HCT116 (cell line): ENCODE measurements at regions not wholly inside any gene's neighbourhood (a gene's known extent, or its start where the extent isn't known, plus 50 kb on each side); places are given as distances from the start of the nearest gene placed in this dataset.

Source experiments
- ATAC-seq: fragments of 200-7000 bp; cut with Tn5 transposase; 2 replicates; pipeline ENCODE4 v1.9.1; 2020; ENCODE audit warnings: mild to moderate bottlenecking, moderate library complexity
- BruUV-seq: library from RNA; stranded (reverse); fragments of 400-500 nt; replicated peaks from 2 replicates; lab custom pipeline; 2021; lab: Mats Ljungman, UMichigan
- CTCF ChIA-PET: fragments of 300-600 bp; sonication (Branson Sonifier 250); formaldehyde crosslinking; loops from one replicate; lab custom pipeline; 2021; ENCODE audit warnings: antibody characterized with exemption; lab: Charles Lee
- POLR2A ChIA-PET: fragments of 300-600, 350-600 bp; sonication (Branson Sonifier 250); formaldehyde crosslinking; loops from one replicate; lab custom pipeline; 2021; ENCODE audit warnings: antibody characterized with exemption; lab: Charles Lee
- RAD21 ChIA-PET, 2 experiments: fragments of 300-600 bp; sonication (Branson Sonifier 250); formaldehyde crosslinking; loops; one replicate each; lab custom pipeline; 2023; ENCODE audit warnings: low total read pairs in 2 of 2; ENCODE audit not compliant: uncharacterized antibody in 2 of 2, unreplicated experiment in 2 of 2, low non-redundant PET in 1 of 2; lab: Charles Lee
- DNase-seq: peaks from one replicate; pipeline ENCODE4 v3.0.0-alpha.2; 2010; ENCODE audit warnings: low read depth, low spot score
- H2AFZ ChIP-seq: fragments of 200-600 bp; shearing (Covaris generic), sonication (generic); 2 replicates; pipeline ENCODE4 v1.6.1; 2017; ENCODE audit warnings: low read depth, mixed run types, mixed read lengths, antibody characterized with exemption, low read length; ENCODE audit not compliant: poor library complexity, severe bottlenecking
- H3K27ac ChIP-seq: 2 replicates; pipeline ENCODE4 v1.5.1; 2012; ENCODE audit warnings: low read depth, low read length
- H3K27me3 ChIP-seq: fragments of 200-600 bp; sonication (generic); 2 replicates; pipeline ENCODE4 v1.6.1; 2016; ENCODE audit warnings: mixed run types, low read length, mixed read lengths; ENCODE audit not compliant: insufficient read depth
- H3K36me3 ChIP-seq, 2 experiments: fragments of 200-500 bp in 1 of 2; fragments of 200-600 bp in 1 of 2; sonication (Bioruptor generic) in 1 of 2; sonication (generic) in 1 of 2; 2 replicates each; pipeline versions ENCODE4 v1.5.1 to v1.6.1; 2014 to 2016; ENCODE audit warnings: low read length in 2 of 2, inconsistent platforms in 1 of 2, mixed read lengths in 1 of 2, mixed run types in 1 of 2; ENCODE audit not compliant: insufficient read depth in 2 of 2, control insufficient read depth in 1 of 2
- H3K4me1 ChIP-seq, 2 experiments: fragments of 200-600 bp in 1 of 2; sonication (generic) in 1 of 2; 2 replicates each; pipeline versions ENCODE4 v1.5.1 to v1.6.1; 2012 to 2017; ENCODE audit warnings: low read length in 2 of 2, inconsistent platforms in 1 of 2, mild to moderate bottlenecking in 1 of 2, mixed read lengths in 1 of 2, mixed run types in 1 of 2, moderate library complexity in 1 of 2; ENCODE audit not compliant: insufficient read depth in 2 of 2, control insufficient read depth in 1 of 2
- H3K4me2 ChIP-seq: fragments of 200-600 bp; sonication (generic); 2 replicates; pipeline ENCODE4 v1.6.1; 2017; ENCODE audit warnings: mixed run types, low read length, mixed read lengths
- H3K4me3 ChIP-seq, 2 experiments: fragments of 200-600 bp in 1 of 2; sonication (generic) in 1 of 2; replicated peaks in 1 of 2; 2 replicates each; pipeline ENCODE4 v1.5.1; 2011 to 2016; ENCODE audit warnings: low read length in 2 of 2, control low read depth in 1 of 2, low read depth in 1 of 2, mild to moderate bottlenecking in 1 of 2, mixed read lengths in 1 of 2, mixed run types in 1 of 2
- H3K79me2 ChIP-seq: fragments of 200-600 bp; sonication (generic); 2 replicates; pipeline ENCODE4 v1.6.1; 2017; ENCODE audit warnings: mild to moderate bottlenecking, mixed run types, low read length, moderate library complexity, mixed read lengths; ENCODE audit not compliant: insufficient read depth
- H3K9ac ChIP-seq: fragments of 200-600 bp; sonication (generic); 2 replicates; pipeline ENCODE4 v1.6.1; 2016; ENCODE audit warnings: low read length, mixed read lengths
- H3K9me2 ChIP-seq: fragments of 200-600 bp; sonication (generic), shearing (Covaris generic); 2 replicates; pipeline ENCODE4 v1.6.1; 2017; ENCODE audit warnings: mixed run types, mild to moderate bottlenecking, moderate library complexity; ENCODE audit not compliant: insufficient read depth
- H3K9me3 ChIP-seq, 2 experiments: fragments of 200-500 bp in 1 of 2; fragments of 200-600 bp in 1 of 2; sonication (Bioruptor generic) in 1 of 2; sonication (generic) in 1 of 2; 2 replicates each; pipeline ENCODE4 v1.6.1; 2014 to 2017; ENCODE audit warnings: low read length in 2 of 2, mixed read lengths in 2 of 2, inconsistent platforms in 1 of 2, low read depth in 1 of 2, mild to moderate bottlenecking in 1 of 2, mixed run types in 1 of 2, moderate library complexity in 1 of 2; ENCODE audit not compliant: control insufficient read depth in 1 of 2, insufficient read depth in 1 of 2
- H4K20me1 ChIP-seq: fragments of 200-600 bp; sonication (generic), shearing (Covaris generic); 2 replicates; pipeline ENCODE4 v1.6.1; 2017; ENCODE audit warnings: mixed run types, mild to moderate bottlenecking, moderate library complexity; ENCODE audit not compliant: insufficient read depth
- CBX3 ChIP-seq: IDR thresholded peaks from 2 replicates; pipeline ENCODE4 v1.6.1; 2012; ENCODE audit warnings: low read depth
- CEBPB ChIP-seq: IDR thresholded peaks from 2 replicates; pipeline ENCODE4 v1.6.1; 2012; ENCODE audit warnings: low read depth
- ELF1 ChIP-seq: IDR thresholded peaks from 2 replicates; pipeline ENCODE4 v1.6.1; 2012; ENCODE audit warnings: low read depth, borderline replicate concordance
- EZH2 ChIP-seq: fragments of 200-600 bp; sonication (generic); IDR thresholded peaks from 2 replicates; pipeline ENCODE4 v1.6.1; 2017; ENCODE audit warnings: antibody characterized with exemption, mixed run types
- EZH2phosphoT487 ChIP-seq: fragments of 200-600 bp; IDR thresholded peaks from 2 replicates; pipeline ENCODE4 v1.6.1; 2018; ENCODE audit warnings: antibody characterized with exemption, borderline replicate concordance
- JUND ChIP-seq: IDR thresholded peaks from 2 replicates; pipeline ENCODE4 v1.6.1; 2012
- POLR2A ChIP-seq: IDR thresholded peaks from 2 replicates; pipeline ENCODE4 v1.7.0; 2011; ENCODE audit warnings: borderline replicate concordance; ENCODE audit not compliant: insufficient read depth, insufficient read length; ENCODE audit errors: extremely low read depth
- POLR2AphosphoS5 ChIP-seq: IDR thresholded peaks from 2 replicates; pipeline ENCODE4 v1.6.1; 2011; ENCODE audit warnings: mild to moderate bottlenecking, low read depth, low read length, moderate library complexity
- RAD21 ChIP-seq: IDR thresholded peaks from 2 replicates; pipeline ENCODE4 v1.6.1; 2012; ENCODE audit warnings: low read depth, mild to moderate bottlenecking
- REST ChIP-seq: IDR thresholded peaks from 2 replicates; pipeline ENCODE4 v1.6.1; 2012; ENCODE audit warnings: low read depth
- SIN3A ChIP-seq: IDR thresholded peaks from 2 replicates; pipeline ENCODE4 v1.6.1; 2012; ENCODE audit warnings: low read depth
- SP1 ChIP-seq: IDR thresholded peaks from 2 replicates; pipeline ENCODE4 v1.6.1; 2012; ENCODE audit warnings: low read depth
- SRF ChIP-seq: IDR thresholded peaks from 2 replicates; pipeline ENCODE4 v1.6.1; 2012; ENCODE audit warnings: low read depth
- TCF7L2 ChIP-seq: IDR thresholded peaks from 2 replicates; pipeline ENCODE4 v1.7.0; 2011; ENCODE audit warnings: borderline replicate concordance, inconsistent platforms; ENCODE audit not compliant: insufficient read depth, insufficient read length; ENCODE audit errors: extremely low read depth
- YY1 ChIP-seq: IDR thresholded peaks from 2 replicates; pipeline ENCODE4 v1.6.1; 2011; ENCODE audit warnings: low read length, low read depth, moderate library complexity, mild to moderate bottlenecking; ENCODE audit not compliant: insufficient replicate concordance; ENCODE audit errors: extremely low read depth
- ZBTB33 ChIP-seq: IDR thresholded peaks from 2 replicates; pipeline ENCODE4 v1.6.1; 2011; ENCODE audit warnings: mild to moderate bottlenecking, low read length, moderate library complexity; ENCODE audit not compliant: insufficient replicate concordance; ENCODE audit errors: extremely low read depth
- ZFX ChIP-seq: fragments of 450-650 bp; IDR thresholded peaks from 2 replicates; pipeline ENCODE4 v1.6.1; 2017
- intact Hi-C: fragments of 100-400 bp; cut with micrococcal nuclease; formaldehyde crosslinking; loops from 2 replicates; pipeline ENCODE4 v1.10.0; 2022
- TF ChIP-seq, protein P1 (sequence below): IDR thresholded peaks from 2 replicates; pipeline ENCODE4 v1.6.1; 2012
- TF ChIP-seq, protein P2 (sequence below): IDR thresholded peaks from 2 replicates; pipeline ENCODE4 v1.6.1; 2012
- TF ChIP-seq, protein P3 (sequence below), 3 experiments: fragments of 200-600 bp in 1 of 3; sonication (generic) in 1 of 3; IDR thresholded peaks in 2 of 3; conservative IDR thresholded peaks in 1 of 3; 2 replicates each; pipeline ENCODE4 v1.5.1; 2012 to 2017; ENCODE audit warnings: low read depth in 2 of 3, low read length in 2 of 3, antibody characterized with exemption in 1 of 3, borderline replicate concordance in 1 of 3, control low read depth in 1 of 3, mild to moderate bottlenecking in 1 of 3, mixed read lengths in 1 of 3, mixed run types in 1 of 3, moderate library complexity in 1 of 3; ENCODE audit not compliant: insufficient read depth in 1 of 3

GRCh38 chr5:148950892-148951291 lies 112.0 kb downstream of the SH3TC2 start:
- no peaks in the 10 kb centered on the region for H3K9me2 ChIP-seq
- H2AFZ ChIP-seq = no peak overlapping the region

More at GRCh38 chr5:148950892-148951291, 112.0 kb downstream of the SH3TC2 start:
- H3K27me3 ChIP-seq = no peaks in the 10 kb centered on the region
- TF ChIP-seq CEBPB (no peak), ELF1 (no peak), REST (no peak), SRF (no peak), TCF7L2 (no peak), POLR2A (no peak), ZBTB33 (no peak), EZH2phosphoT487 (no peak), EZH2 (no peak), POLR2AphosphoS5 (no peak), JUND (no peak), SP1 (no peak), ZFX (no peak), CBX3 (no peak), SIN3A (no peak), YY1 (no peak), RAD21 (no peak)
- TF ChIP-seq, protein P1, sequence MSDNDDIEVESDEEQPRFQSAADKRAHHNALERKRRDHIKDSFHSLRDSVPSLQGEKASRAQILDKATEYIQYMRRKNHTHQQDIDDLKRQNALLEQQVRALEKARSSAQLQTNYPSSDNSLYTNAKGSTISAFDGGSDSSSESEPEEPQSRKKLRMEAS = no peak
- TF ChIP-seq, protein P2, sequence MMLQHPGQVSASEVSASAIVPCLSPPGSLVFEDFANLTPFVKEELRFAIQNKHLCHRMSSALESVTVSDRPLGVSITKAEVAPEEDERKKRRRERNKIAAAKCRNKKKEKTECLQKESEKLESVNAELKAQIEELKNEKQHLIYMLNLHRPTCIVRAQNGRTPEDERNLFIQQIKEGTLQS = no peak
- TF ChIP-seq, protein P3, sequence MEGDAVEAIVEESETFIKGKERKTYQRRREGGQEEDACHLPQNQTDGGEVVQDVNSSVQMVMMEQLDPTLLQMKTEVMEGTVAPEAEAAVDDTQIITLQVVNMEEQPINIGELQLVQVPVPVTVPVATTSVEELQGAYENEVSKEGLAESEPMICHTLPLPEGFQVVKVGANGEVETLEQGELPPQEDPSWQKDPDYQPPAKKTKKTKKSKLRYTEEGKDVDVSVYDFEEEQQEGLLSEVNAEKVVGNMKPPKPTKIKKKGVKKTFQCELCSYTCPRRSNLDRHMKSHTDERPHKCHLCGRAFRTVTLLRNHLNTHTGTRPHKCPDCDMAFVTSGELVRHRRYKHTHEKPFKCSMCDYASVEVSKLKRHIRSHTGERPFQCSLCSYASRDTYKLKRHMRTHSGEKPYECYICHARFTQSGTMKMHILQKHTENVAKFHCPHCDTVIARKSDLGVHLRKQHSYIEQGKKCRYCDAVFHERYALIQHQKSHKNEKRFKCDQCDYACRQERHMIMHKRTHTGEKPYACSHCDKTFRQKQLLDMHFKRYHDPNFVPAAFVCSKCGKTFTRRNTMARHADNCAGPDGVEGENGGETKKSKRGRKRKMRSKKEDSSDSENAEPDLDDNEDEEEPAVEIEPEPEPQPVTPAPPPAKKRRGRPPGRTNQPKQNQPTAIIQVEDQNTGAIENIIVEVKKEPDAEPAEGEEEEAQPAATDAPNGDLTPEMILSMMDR (IDR thresholded peaks at IDR 0.05 in 2 of 3, conservative IDR thresholded peaks at IDR 0.05 in 1 of 3; ENCODE audit: borderline replicate concordance in 1 of 3, insufficient read depth in 1 of 3, low read depth in 2 of 3, low read length in 2 of 3) = no peak
- TF ChIP-seq, all 23 proteins: peak for 0
- BruUV-seq = no TSS peak
- Histone ChIP-seq H3K9ac (no peak overlapping the region), H3K4me1 (no peaks in the 10 kb centered on the region), H3K36me3 (no peaks in the 10 kb centered on the region), H3K4me2 (no peak overlapping the region), H3K9me3 (no peaks in the 10 kb centered on the region), H3K27ac (no peak overlapping the region), H4K20me1 (no peaks in the 10 kb centered on the region), H3K4me3 (no peak overlapping the region), H3K79me2 (no peaks in the 10 kb centered on the region)
- no peak for DNase-seq
- ATAC-seq = no peak
- RAD21 ChIA-PET = no interaction called here
- intact Hi-C loops = no loop called here
- CTCF ChIA-PET = interaction anchor here (1.7 kb wide), 1 partner anchor 210 kb away, joined by 6 read pairs; no protein-coding TSS in a partner anchor
- POLR2A ChIA-PET = no interaction called here
